Transverse colon (tissue), 3 donors: ENCODE measurements at regions not wholly inside any gene's neighbourhood (a gene's known extent, or its start where the extent isn't known, plus 50 kb on each side); places are given as distances from the start of the nearest gene placed in this dataset.

Experiments
- EP300 ChIP-seq: sonication (generic); formaldehyde crosslinking; IDR thresholded peaks from one replicate; pipeline ENCODE4 v1.6.1; 2017; ENCODE audit warnings: antibody characterized with exemption, low read depth
- TF ChIP-seq, protein P1 (sequence below), 5 experiments: fragments of 200-600 bp in 3 of 5; fragments of 450-650 bp in 2 of 5; sonication (generic) in 3 of 5; IDR thresholded peaks; 1 replicate in 2 of 5; 2 replicates in 3 of 5; pipeline ENCODE4 v1.5.1; 2016 to 2017; ENCODE audit warnings: antibody characterized with exemption in 5 of 5, inconsistent platforms in 3 of 5, mild to moderate bottlenecking in 2 of 5, moderate library complexity in 1 of 5

DNA sequence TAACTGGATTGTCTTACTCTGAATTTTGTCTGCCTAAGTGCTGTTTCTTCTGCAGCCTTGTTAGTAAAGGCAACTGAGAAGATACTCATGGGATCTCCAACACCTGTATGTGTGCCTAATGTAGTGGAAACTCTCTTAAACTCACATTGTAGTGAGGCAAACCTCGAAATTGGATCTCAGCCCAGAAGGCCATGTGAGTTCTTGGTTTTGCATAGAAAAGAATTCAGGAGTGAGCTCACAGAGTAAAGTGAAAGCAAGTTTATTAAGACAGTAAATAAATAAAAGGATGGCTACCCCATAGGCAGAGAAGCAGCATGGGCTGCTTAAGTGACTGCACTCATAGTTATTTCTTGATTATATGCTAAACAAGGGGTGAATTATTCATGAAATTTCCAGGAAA lies 1344.7 kb downstream of the NCAM2 start:
- TF ChIP-seq, protein P1, sequence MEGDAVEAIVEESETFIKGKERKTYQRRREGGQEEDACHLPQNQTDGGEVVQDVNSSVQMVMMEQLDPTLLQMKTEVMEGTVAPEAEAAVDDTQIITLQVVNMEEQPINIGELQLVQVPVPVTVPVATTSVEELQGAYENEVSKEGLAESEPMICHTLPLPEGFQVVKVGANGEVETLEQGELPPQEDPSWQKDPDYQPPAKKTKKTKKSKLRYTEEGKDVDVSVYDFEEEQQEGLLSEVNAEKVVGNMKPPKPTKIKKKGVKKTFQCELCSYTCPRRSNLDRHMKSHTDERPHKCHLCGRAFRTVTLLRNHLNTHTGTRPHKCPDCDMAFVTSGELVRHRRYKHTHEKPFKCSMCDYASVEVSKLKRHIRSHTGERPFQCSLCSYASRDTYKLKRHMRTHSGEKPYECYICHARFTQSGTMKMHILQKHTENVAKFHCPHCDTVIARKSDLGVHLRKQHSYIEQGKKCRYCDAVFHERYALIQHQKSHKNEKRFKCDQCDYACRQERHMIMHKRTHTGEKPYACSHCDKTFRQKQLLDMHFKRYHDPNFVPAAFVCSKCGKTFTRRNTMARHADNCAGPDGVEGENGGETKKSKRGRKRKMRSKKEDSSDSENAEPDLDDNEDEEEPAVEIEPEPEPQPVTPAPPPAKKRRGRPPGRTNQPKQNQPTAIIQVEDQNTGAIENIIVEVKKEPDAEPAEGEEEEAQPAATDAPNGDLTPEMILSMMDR (IDR thresholded peaks at IDR 0.05): no peak
- TF ChIP-seq EP300: no peak
